GM23338 (cell line): ENCODE measurements at regions not wholly inside any gene's neighbourhood (a gene's known extent, or its start where the extent isn't known, plus 50 kb on each side); places are given as distances from the start of the nearest gene placed in this dataset.

ENCODE experiments used
- ATAC-seq: fragments of 200-7000 bp; cut with Tn5 transposase; 3 replicates; pipeline ENCODE4 v1.9.1; 2020
- DNase-seq: peaks from one replicate; pipeline ENCODE4 v3.0.0-alpha.2; 2015; ENCODE audit warnings: low spot score
- H2AFZ ChIP-seq: fragments of 200-600 bp; sonication (generic); 2 replicates; pipeline ENCODE4 v1.8.0; 2016; ENCODE audit warnings: antibody characterized with exemption, mild to moderate bottlenecking, moderate library complexity
- H3F3A ChIP-seq: fragments of 200-600 bp; sonication (generic); replicated peaks from 2 replicates; pipeline ENCODE4 v1.8.0; 2017; ENCODE audit warnings: antibody characterized with exemption, mixed run types, low read depth
- H3K27ac ChIP-seq: fragments of 200-600 bp; sonication (generic); 2 replicates; pipeline ENCODE4 v1.6.1; 2016; ENCODE audit warnings: low read depth
- H3K27me3 ChIP-seq: fragments of 200-600 bp; sonication (generic); 2 replicates; pipeline ENCODE4 v1.8.0; 2016; ENCODE audit warnings: mild to moderate bottlenecking, mixed run types, moderate library complexity; ENCODE audit not compliant: insufficient read depth
- H3K36me3 ChIP-seq: fragments of 200-600 bp; sonication (generic); 2 replicates; pipeline ENCODE4 v1.8.0; 2016; ENCODE audit warnings: mild to moderate bottlenecking; ENCODE audit not compliant: insufficient read depth
- H3K4me1 ChIP-seq: fragments of 200-600 bp; sonication (generic); 2 replicates; pipeline ENCODE4 v1.8.0; 2016; ENCODE audit warnings: mild to moderate bottlenecking, moderate library complexity; ENCODE audit not compliant: insufficient read depth
- H3K4me2 ChIP-seq: fragments of 200-600 bp; sonication (generic); 2 replicates; pipeline ENCODE4 v1.7.1; 2017; ENCODE audit warnings: mixed run types
- H3K4me3 ChIP-seq: fragments of 200-600 bp; sonication (generic); 2 replicates; pipeline ENCODE4 v1.6.1; 2016; ENCODE audit warnings: mixed run types
- H3K79me2 ChIP-seq: fragments of 200-600 bp; sonication (generic); replicated peaks from 2 replicates; pipeline ENCODE4 v1.8.0; 2017; ENCODE audit warnings: mild to moderate bottlenecking; ENCODE audit not compliant: insufficient read depth
- H3K9me2 ChIP-seq: fragments of 200-600 bp; sonication (generic); 2 replicates; pipeline ENCODE4 v1.8.0; 2017; ENCODE audit not compliant: insufficient read depth
- H4K20me1 ChIP-seq: fragments of 200-600 bp; sonication (generic); replicated peaks from 2 replicates; pipeline ENCODE4 v1.8.0; 2017; ENCODE audit warnings: mild to moderate bottlenecking; ENCODE audit not compliant: insufficient read depth
- H3K27ac Mint-ChIP-seq: 2 replicates; pipeline ENCODE4 v1.8.0; 2020; ENCODE audit warnings: inconsistent platforms, mild to moderate bottlenecking, moderate library complexity, mixed read lengths
- H3K27me3 Mint-ChIP-seq: 3 replicates; pipeline ENCODE4 v1.8.0; 2022; ENCODE audit warnings: low read depth, mild to moderate bottlenecking, moderate library complexity, mixed read lengths, inconsistent platforms; ENCODE audit not compliant: insufficient read depth, poor library complexity
- H3K36me3 Mint-ChIP-seq: 3 replicates; pipeline ENCODE4 v1.8.0; 2021; ENCODE audit warnings: low read depth, mild to moderate bottlenecking, inconsistent platforms, moderate library complexity, mixed read lengths
- H3K4me1 Mint-ChIP-seq: 3 replicates; pipeline ENCODE4 v1.8.0; 2020; ENCODE audit warnings: mild to moderate bottlenecking, inconsistent platforms, mixed read lengths
- H3K4me3 Mint-ChIP-seq: 3 replicates; pipeline ENCODE4 v1.8.0; 2021; ENCODE audit warnings: moderate library complexity, mild to moderate bottlenecking, inconsistent platforms, mixed read lengths
- H3K9me3 Mint-ChIP-seq: 3 replicates; pipeline ENCODE4 v1.8.0; 2020; ENCODE audit warnings: moderate library complexity, mild to moderate bottlenecking, inconsistent platforms, mixed read lengths
- JUNB ChIP-seq: IDR thresholded peaks from one replicate; pipeline ENCODE4 v1.6.1; 2016; ENCODE audit warnings: antibody characterized with exemption; ENCODE audit not compliant: unreplicated experiment
- NANOG ChIP-seq: IDR thresholded peaks from 2 replicates; pipeline ENCODE4 v1.6.1; 2016; ENCODE audit warnings: antibody characterized with exemption, borderline replicate concordance
- POLR2AphosphoS5 ChIP-seq: IDR thresholded peaks from 2 replicates; pipeline ENCODE4 v1.6.1; 2016; ENCODE audit warnings: antibody characterized with exemption, low read depth
- STAT1 ChIP-seq: IDR thresholded peaks from one replicate; pipeline ENCODE4 v1.6.1; 2016; ENCODE audit warnings: antibody characterized with exemption; ENCODE audit not compliant: unreplicated experiment
- ZNF331 ChIP-seq: fragments of 250-450 bp; sonication (Bioruptor Pico); IDR thresholded peaks from 2 replicates; pipeline ENCODE4 v1.5.0; 2020; ENCODE audit warnings: low read depth, mild to moderate bottlenecking, moderate library complexity
- TF ChIP-seq, protein P1 (sequence below), 2 experiments: fragments of 200-600 bp in 1 of 2; sonication (generic) in 1 of 2; conservative IDR thresholded peaks; 2 replicates each; pipeline versions ENCODE4 v1.5.1 to v1.6.1; 2016 to 2017; ENCODE audit warnings: antibody characterized with exemption in 2 of 2, low read depth in 2 of 2, mild to moderate bottlenecking in 2 of 2, moderate library complexity in 1 of 2
- TF ChIP-seq, protein P2 (sequence below): fragments of 250-450 bp; sonication (Bioruptor Pico); IDR thresholded peaks from 2 replicates; pipeline ENCODE4 v1.5.0; 2020; ENCODE audit warnings: mild to moderate bottlenecking, moderate library complexity
- TF ChIP-seq, protein P3 (sequence below): IDR thresholded peaks from 2 replicates; pipeline ENCODE4 v1.6.1; 2016; ENCODE audit warnings: antibody characterized with exemption

DNA sequence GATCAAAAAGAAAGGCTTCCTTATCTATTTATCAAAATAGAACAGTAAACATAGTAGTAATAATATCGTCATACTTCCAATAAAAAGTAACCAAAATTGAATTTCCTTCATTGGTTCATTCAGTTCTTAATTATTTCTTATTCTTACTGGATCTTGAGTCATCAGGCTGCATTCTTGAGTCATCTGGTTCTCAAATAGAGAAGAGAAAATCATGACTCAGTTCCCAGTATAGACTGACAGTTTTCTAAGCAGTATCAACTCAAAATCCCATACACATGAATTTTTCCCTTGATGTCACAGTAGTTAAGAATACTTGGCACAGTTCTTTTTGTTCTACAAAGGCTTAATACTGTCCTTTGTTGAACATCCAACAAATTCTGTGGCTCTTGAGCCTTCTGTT lies 626.9 kb upstream of the ADGRL4 start (continued):
- TF ChIP-seq, protein P1, sequence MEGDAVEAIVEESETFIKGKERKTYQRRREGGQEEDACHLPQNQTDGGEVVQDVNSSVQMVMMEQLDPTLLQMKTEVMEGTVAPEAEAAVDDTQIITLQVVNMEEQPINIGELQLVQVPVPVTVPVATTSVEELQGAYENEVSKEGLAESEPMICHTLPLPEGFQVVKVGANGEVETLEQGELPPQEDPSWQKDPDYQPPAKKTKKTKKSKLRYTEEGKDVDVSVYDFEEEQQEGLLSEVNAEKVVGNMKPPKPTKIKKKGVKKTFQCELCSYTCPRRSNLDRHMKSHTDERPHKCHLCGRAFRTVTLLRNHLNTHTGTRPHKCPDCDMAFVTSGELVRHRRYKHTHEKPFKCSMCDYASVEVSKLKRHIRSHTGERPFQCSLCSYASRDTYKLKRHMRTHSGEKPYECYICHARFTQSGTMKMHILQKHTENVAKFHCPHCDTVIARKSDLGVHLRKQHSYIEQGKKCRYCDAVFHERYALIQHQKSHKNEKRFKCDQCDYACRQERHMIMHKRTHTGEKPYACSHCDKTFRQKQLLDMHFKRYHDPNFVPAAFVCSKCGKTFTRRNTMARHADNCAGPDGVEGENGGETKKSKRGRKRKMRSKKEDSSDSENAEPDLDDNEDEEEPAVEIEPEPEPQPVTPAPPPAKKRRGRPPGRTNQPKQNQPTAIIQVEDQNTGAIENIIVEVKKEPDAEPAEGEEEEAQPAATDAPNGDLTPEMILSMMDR (conservative IDR thresholded peaks at IDR 0.05; ENCODE audit: low read depth in 2 of 2): no peak
- TF ChIP-seq, protein P2, sequence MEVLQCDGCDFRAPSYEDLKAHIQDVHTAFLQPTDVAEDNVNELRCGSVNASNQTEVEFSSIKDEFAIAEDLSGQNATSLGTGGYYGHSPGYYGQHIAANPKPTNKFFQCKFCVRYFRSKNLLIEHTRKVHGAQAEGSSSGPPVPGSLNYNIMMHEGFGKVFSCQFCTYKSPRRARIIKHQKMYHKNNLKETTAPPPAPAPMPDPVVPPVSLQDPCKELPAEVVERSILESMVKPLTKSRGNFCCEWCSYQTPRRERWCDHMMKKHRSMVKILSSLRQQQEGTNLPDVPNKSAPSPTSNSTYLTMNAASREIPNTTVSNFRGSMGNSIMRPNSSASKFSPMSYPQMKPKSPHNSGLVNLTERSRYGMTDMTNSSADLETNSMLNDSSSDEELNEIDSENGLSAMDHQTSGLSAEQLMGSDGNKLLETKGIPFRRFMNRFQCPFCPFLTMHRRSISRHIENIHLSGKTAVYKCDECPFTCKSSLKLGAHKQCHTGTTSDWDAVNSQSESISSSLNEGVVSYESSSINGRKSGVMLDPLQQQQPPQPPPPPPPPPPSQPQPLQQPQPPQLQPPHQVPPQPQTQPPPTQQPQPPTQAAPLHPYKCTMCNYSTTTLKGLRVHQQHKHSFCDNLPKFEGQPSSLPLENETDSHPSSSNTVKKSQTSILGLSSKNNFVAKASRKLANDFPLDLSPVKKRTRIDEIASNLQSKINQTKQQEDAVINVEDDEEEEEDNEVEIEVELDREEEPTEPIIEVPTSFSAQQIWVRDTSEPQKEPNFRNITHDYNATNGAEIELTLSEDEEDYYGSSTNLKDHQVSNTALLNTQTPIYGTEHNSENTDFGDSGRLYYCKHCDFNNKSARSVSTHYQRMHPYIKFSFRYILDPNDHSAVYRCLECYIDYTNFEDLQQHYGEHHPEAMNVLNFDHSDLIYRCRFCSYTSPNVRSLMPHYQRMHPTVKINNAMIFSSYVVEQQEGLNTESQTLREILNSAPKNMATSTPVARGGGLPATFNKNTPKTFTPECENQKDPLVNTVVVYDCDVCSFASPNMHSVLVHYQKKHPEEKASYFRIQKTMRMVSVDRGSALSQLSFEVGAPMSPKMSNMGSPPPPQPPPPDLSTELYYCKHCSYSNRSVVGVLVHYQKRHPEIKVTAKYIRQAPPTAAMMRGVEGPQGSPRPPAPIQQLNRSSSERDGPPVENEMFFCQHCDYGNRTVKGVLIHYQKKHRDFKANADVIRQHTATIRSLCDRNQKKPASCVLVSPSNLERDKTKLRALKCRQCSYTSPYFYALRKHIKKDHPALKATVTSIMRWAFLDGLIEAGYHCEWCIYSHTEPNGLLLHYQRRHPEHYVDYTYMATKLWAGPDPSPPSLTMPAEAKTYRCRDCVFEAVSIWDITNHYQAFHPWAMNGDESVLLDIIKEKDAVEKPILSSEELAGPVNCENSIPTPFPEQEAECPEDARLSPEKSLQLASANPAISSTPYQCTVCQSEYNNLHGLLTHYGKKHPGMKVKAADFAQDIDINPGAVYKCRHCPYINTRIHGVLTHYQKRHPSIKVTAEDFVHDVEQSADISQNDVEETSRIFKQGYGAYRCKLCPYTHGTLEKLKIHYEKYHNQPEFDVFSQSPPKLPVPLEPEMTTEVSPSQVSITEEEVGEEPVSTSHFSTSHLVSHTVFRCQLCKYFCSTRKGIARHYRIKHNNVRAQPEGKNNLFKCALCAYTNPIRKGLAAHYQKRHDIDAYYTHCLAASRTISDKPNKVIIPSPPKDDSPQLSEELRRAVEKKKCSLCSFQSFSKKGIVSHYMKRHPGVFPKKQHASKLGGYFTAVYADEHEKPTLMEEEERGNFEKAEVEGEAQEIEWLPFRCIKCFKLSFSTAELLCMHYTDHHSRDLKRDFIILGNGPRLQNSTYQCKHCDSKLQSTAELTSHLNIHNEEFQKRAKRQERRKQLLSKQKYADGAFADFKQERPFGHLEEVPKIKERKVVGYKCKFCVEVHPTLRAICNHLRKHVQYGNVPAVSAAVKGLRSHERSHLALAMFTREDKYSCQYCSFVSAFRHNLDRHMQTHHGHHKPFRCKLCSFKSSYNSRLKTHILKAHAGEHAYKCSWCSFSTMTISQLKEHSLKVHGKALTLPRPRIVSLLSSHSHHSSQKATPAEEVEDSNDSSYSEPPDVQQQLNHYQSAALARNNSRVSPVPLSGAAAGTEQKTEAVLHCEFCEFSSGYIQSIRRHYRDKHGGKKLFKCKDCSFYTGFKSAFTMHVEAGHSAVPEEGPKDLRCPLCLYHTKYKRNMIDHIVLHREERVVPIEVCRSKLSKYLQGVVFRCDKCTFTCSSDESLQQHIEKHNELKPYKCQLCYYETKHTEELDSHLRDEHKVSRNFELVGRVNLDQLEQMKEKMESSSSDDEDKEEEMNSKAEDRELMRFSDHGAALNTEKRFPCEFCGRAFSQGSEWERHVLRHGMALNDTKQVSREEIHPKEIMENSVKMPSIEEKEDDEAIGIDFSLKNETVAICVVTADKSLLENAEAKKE: no peak
- no peak for TF ChIP-seq ZNF331 (CRISPR knock-in tag)
- TF ChIP-seq JUNB: no peak
- TF ChIP-seq POLR2AphosphoS5: no peak

DNA sequence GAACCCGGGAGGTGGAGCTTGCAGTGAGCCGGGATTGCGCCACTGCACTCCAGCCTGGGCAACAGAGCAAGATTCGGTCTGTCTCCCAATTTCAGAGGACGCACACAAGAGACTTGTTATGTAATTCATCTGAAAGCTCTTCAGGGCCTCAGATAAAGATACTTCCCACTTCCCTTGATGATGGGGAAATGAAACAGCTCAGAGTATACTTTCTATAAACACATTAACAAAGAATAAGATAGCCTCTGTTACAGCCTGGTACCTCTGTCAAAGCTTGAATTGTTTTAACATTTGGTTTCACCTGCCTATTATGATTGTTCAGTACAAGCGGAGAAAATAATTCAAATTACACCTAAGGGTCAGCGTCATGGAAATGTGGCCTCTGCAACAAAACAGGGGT lies 622.9 kb upstream of the ADGRL4 start:
- Histone ChIP-seq H3K4me1 (no peaks in the 10 kb centered on the region), H3K9me2 (no peaks in the 10 kb centered on the region), H3K27ac (no peak overlapping the region), H3K4me2 (no peak overlapping the region), H3F3A (no peaks in the 10 kb centered on the region), H2AFZ (no peak overlapping the region), H3K79me2 (no peaks in the 10 kb centered on the region), H3K4me3 (no peak overlapping the region), H4K20me1 (no peaks in the 10 kb centered on the region), H3K27me3 (no peaks in the 10 kb centered on the region), H3K36me3 (no peaks in the 10 kb centered on the region)
- no peaks in the 10 kb centered on the region for H3K27me3 Mint-ChIP-seq
- H3K9me3 Mint-ChIP-seq: no peaks in the 10 kb centered on the region
- TF ChIP-seq POLR2AphosphoS5 (no peak), NANOG (no peak), STAT1 (no peak)
- TF ChIP-seq, protein P1 (conservative IDR thresholded peaks at IDR 0.05; ENCODE audit: low read depth in 2 of 2): no peak
- TF ChIP-seq, protein P3, sequence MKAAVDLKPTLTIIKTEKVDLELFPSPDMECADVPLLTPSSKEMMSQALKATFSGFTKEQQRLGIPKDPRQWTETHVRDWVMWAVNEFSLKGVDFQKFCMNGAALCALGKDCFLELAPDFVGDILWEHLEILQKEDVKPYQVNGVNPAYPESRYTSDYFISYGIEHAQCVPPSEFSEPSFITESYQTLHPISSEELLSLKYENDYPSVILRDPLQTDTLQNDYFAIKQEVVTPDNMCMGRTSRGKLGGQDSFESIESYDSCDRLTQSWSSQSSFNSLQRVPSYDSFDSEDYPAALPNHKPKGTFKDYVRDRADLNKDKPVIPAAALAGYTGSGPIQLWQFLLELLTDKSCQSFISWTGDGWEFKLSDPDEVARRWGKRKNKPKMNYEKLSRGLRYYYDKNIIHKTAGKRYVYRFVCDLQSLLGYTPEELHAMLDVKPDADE: no peak
- no peak for DNase-seq
- H3K4me1 Mint-ChIP-seq: no peaks in the 10 kb centered on the region
- no peak for ATAC-seq
- H3K4me3 Mint-ChIP-seq: no peak overlapping the region
- H3K27ac Mint-ChIP-seq: no peak overlapping the region
- H3K36me3 Mint-ChIP-seq: no peaks in the 10 kb centered on the region
